ENCODE measurements at regions not wholly inside any gene's neighbourhood (a gene's known extent, or its start where the extent isn't known, plus 50 kb on each side); places are given as distances from the start of the nearest gene placed in this dataset.

DNA sequence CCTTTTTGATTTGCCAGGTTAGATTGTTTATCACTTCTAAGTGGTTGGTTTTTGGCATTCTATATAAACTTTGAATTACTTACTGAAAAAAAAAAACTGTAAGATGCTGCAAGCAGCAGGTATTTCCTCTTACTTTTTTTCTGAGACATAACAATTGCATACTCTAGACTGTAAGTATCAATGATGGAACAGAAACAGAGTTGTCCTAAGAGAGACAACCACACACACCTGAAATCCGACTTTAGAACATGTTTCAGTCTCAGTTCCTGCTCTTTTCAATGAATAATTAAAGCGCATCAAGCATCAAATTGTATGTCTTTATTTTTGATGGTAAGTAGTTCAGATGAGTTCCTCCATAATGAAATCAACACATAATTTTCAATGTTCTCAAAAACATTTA is 105.3 kb upstream of the KHDRBS2 start:
- CTCF ChIA-PET, result no interaction called here
- H3K4me3 ChIP-seq (ENCODE audit: low read depth, low read length, poor library complexity, severe bottlenecking), result no peak overlapping the region
- H3K36me3 ChIP-seq (ENCODE audit: insufficient read depth, low read length, poor library complexity, severe bottlenecking), result no peaks in the 10 kb centered on the region
- intact Hi-C loops (cut with micrococcal nuclease; ENCODE audit: unreplicated experiment), result no loop called here
- no peaks in the 10 kb centered on the region for H3K27me3 ChIP-seq (replicated peaks; ENCODE audit: insufficient read depth, low read depth, low read length, poor library complexity)
- BruUV-seq (replicated peaks), result no TSS peak
- no peak overlapping the region for H3K27ac ChIP-seq (ENCODE audit: low read depth, low read length, poor library complexity, severe bottlenecking)
- TF ChIP-seq, protein P1, sequence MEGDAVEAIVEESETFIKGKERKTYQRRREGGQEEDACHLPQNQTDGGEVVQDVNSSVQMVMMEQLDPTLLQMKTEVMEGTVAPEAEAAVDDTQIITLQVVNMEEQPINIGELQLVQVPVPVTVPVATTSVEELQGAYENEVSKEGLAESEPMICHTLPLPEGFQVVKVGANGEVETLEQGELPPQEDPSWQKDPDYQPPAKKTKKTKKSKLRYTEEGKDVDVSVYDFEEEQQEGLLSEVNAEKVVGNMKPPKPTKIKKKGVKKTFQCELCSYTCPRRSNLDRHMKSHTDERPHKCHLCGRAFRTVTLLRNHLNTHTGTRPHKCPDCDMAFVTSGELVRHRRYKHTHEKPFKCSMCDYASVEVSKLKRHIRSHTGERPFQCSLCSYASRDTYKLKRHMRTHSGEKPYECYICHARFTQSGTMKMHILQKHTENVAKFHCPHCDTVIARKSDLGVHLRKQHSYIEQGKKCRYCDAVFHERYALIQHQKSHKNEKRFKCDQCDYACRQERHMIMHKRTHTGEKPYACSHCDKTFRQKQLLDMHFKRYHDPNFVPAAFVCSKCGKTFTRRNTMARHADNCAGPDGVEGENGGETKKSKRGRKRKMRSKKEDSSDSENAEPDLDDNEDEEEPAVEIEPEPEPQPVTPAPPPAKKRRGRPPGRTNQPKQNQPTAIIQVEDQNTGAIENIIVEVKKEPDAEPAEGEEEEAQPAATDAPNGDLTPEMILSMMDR (conservative IDR thresholded peaks at IDR 0.05; ENCODE audit: low read depth, low read length), result no peak
- no peak for TF ChIP-seq EZH2 (IDR thresholded peaks at IDR 0.05; ENCODE audit: borderline replicate concordance, low read depth, low read length, poor library complexity, severe bottlenecking)
- DNase-seq (ENCODE audit: low spot score), result no peak
- peaks cover 42% of the 10 kb centered on the region for H3K9me3 ChIP-seq (ENCODE audit: low read depth, low read length, poor library complexity, severe bottlenecking)
- no peaks in the 10 kb centered on the region for H3K4me1 ChIP-seq (ENCODE audit: insufficient read depth, low read length, poor library complexity, severe bottlenecking)
- POLR2A ChIA-PET (ENCODE audit: low non-redundant PET), result no interaction called here

DNA sequence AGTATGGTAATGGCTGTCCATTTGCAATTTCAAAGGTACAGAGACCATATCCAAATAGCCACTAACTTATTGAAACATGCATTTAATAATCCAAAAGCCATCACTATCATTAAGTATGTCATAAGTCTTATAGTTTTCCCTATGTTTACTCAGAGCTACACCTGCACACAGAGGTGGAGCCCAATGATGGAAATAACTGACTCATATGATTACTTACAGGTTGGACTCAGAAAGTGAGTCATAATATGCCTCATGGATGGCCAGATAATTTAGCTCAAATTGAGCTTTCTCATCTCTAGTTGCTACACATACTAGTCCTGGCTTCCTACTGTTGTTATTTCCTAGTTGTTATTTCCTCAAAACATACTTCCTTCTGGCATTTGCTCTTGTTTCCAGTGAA is 104.4 kb upstream of the KHDRBS2 start:
- H3K27ac ChIP-seq (ENCODE audit: low read depth, low read length, poor library complexity, severe bottlenecking), result no peak overlapping the region
- no TSS peak for BruUV-seq (replicated peaks)
- H3K9me3 ChIP-seq (ENCODE audit: low read depth, low read length, poor library complexity, severe bottlenecking), result peaks cover 42% of the 10 kb centered on the region
- intact Hi-C loops (cut with micrococcal nuclease; ENCODE audit: unreplicated experiment), result no loop called here
- ChIA-PET POLR2A (ENCODE audit: low non-redundant PET) (no interaction called here), CTCF (no interaction called here)
- no peak for TF ChIP-seq EZH2 (IDR thresholded peaks at IDR 0.05; ENCODE audit: borderline replicate concordance, low read depth, low read length, poor library complexity, severe bottlenecking)
- TF ChIP-seq, protein P1 (conservative IDR thresholded peaks at IDR 0.05; ENCODE audit: low read depth, low read length), result no peak
- H3K27me3 ChIP-seq (replicated peaks; ENCODE audit: insufficient read depth, low read depth, low read length, poor library complexity), result no peaks in the 10 kb centered on the region
- H3K4me3 ChIP-seq (ENCODE audit: low read depth, low read length, poor library complexity, severe bottlenecking), result no peak overlapping the region
- DNase-seq (ENCODE audit: low spot score), result no peak
- no peaks in the 10 kb centered on the region for H3K36me3 ChIP-seq (ENCODE audit: insufficient read depth, low read length, poor library complexity, severe bottlenecking)
- no peaks in the 10 kb centered on the region for H3K4me1 ChIP-seq (ENCODE audit: insufficient read depth, low read length, poor library complexity, severe bottlenecking)

DNA sequence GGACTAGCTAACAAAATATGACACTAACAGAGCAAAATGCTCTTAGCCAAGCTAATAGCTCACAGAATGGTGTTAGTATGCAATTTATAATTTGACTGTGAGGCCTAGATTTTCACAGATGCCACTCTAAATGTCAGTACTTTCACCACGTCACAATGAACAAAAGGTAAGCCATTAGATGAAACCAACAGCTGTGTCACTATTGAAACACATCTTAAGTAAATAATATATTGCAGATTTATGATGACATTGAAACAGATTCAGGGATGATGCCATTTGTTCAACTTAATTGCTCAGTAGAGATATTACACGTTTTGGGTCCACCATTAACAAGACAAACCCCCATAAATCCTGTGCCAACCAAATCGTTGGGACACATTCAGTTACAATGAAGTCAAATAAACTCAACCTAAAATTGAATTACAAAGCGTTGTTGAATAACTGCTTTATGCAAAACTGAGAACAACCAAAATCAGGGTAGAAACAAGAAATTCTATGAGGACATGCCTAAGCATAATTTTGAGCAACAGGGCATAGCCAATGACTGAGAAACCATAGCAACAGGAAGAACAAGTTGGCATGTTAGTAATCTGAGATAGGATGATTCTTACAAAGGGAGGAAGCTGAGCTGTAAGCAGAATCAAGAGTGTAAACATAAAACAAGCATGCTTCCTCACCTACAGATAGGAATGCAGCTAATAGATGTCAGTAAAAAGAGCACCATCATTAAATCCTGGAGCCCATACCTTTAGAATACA is 85.6 kb upstream of the KHDRBS2 start:
- no peak for DNase-seq (ENCODE audit: low spot score)
- no TSS peak for BruUV-seq (replicated peaks)
- Histone ChIP-seq H3K4me1 (ENCODE audit: insufficient read depth, low read length, poor library complexity, severe bottlenecking) (no peaks in the 10 kb centered on the region), H3K27ac (ENCODE audit: low read depth, low read length, poor library complexity, severe bottlenecking) (no peak overlapping the region), H3K4me3 (ENCODE audit: low read depth, low read length, poor library complexity, severe bottlenecking) (no peak overlapping the region), H3K36me3 (ENCODE audit: insufficient read depth, low read length, poor library complexity, severe bottlenecking) (no peaks in the 10 kb centered on the region), H3K9me3 (ENCODE audit: low read depth, low read length, poor library complexity, severe bottlenecking) (peaks cover 33% of the 10 kb centered on the region), H3K27me3 (replicated peaks; ENCODE audit: insufficient read depth, low read depth, low read length, poor library complexity) (no peaks in the 10 kb centered on the region)
- TF ChIP-seq EZH2 (IDR thresholded peaks at IDR 0.05; ENCODE audit: borderline replicate concordance, low read depth, low read length, poor library complexity, severe bottlenecking), result no peak
- TF ChIP-seq, protein P1 (conservative IDR thresholded peaks at IDR 0.05; ENCODE audit: low read depth, low read length), result no peak
- ChIA-PET POLR2A (ENCODE audit: low non-redundant PET) (no interaction called here), CTCF (no interaction called here)
- intact Hi-C loops (cut with micrococcal nuclease; ENCODE audit: unreplicated experiment), result no loop called here

Measured in A673 (cell line).